ENCODE measurements at regions not wholly inside any gene's neighbourhood (a gene's known extent, or its start where the extent isn't known, plus 50 kb on each side); places are given as distances from the start of the nearest gene placed in this dataset.

DNA sequence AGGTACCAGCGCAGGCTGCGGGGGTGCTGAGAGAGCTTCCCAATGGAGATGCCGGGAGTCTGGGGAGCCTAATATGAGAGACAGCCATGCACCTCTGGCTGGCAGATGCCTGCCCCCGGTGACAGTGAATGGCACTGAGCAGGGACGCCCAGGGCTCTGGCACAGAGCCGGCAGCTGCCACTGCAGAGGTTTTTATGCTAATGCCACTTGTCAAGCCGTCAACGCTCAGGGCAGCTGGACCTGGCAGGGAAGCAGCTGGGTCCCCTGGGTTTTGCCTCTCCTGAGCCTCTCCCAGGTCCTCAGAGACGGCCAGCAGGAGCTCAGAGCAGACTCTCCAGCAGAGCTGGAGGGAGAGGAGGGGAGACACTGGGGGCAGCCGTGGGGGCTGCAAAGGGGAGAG, 573.6 kb downstream of the BUD13 start:
- DNase-seq: no peak

DNA sequence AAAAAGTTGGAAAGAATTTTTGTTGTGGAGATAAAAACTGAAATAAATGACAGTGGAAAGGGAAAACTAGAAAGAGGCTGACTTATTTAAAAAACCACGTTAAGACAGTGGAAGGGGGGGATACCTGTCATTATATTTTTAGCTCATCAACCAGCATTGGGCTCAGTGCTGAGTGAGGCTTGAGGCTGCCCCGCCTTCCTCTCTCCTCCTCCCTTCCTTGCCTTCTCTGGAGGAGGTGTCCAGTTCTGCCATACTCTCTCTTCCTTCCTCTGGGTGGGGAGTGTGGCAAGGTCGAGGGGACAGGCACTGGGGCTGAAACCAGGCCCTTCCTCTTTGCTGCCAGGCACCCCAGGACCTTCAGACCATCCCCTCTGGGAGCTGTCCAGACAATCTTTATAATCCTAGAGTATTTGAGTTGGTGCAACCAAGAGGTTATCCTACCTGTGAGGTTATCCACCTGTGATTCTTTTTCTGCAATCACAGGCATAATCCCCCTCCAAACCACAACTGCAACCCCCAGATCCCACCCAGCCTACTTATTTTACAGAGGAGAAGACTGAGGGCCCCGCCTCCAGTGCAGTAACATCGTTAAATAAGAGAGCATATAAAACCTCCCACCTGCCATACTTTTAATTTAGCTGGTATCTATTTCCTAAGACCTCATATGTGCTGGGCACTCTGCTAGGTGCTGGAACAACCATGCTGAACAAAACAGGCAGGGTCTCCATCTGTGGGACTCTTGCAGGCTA, 578.5 kb downstream of the BUD13 start:
- no peak for DNase-seq

DNA sequence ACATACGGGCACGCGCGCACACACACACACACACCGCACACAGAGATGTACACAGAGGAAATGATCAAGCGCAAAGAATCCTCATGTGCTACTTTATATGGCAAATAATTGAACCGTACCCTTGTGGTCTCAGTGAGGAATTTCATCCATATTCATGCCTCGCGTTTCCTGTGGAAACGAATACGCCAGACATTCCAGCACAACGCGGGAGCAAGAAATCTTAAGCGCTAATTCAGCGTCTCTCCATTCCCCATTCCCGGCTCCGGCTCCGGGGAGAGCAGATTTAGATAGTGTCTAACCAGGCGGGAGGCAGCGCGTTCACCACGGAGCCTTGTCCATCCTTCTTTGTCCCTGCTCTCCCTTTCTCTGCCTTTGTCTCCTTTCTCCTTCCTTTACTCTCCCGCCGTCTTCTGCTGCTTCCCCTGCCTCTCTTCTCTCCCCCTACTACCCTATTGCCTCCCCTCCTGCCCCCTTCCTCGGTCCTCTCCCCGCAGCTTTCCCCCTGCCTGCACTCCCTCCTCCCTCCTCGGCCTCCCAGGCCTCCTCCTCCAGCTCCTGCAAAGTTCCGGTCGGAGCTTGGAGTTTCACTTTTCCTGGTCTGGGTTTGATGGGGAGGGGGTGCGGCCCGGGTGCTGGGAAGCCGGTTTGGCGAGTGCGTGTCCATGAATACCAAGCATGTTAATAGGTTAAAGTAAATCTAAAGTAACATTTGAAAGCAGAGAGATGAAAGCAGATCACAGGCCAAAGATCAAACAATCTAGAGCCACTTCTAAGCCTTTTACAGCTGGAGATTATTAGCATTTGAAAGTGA, 579.3 kb downstream of the BUD13 start:
- DNase-seq: peak; percentile 94

DNA sequence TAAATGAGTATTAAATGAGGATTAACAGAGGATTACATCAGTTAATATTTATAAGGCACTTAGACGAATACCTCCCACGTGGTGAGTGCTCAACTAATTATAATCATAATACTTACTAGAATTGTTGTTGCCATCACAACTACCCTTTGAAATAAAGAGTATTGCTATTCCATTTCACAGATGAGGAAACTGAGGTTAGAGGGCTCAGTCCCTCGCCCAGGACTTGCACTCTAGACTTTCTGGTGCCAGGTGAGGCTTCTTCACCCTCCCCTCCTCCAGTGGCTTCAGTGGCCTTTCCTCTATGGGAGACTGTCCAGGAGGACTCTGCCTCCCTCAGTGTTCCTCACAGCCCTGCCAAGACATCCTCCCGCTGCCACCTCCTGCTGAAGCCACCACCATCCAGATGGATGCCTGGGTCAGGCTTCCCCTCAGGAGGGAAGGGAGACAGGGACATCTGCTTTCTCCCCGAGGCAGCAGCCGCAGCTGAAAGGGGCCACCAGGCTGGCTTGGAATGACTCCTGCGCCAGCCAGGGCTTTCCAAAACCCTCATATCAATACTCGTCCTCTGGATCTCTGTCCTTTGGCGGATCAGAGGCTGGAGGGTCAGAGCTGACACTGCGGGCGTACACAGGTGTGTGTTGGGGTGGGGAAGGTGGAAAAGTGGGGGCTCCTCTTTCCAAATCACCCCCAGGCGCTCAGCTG, 580.1 kb downstream of the BUD13 start:
- peak; percentile 63 for DNase-seq

DNA sequence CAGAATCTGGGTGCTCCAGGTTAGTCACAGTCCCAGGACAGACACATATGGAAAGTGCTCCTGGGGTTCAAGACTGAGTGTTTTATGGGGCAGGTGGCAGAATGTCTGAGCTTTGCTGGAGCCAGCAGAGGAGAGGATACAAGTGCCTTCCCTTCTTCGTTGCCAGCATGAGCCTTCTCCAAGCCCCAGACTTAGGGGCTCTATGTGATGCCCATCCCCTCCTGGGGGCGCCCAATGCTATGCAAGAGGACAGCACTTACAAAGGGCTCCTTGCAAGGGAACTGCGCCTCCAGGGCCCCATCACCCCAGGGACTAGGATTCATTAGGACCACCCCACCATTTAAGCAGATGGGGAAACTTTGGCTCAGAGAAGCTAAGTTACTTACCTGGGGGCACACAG, 581.9 kb downstream of the BUD13 start:
- no peak for DNase-seq

DNA sequence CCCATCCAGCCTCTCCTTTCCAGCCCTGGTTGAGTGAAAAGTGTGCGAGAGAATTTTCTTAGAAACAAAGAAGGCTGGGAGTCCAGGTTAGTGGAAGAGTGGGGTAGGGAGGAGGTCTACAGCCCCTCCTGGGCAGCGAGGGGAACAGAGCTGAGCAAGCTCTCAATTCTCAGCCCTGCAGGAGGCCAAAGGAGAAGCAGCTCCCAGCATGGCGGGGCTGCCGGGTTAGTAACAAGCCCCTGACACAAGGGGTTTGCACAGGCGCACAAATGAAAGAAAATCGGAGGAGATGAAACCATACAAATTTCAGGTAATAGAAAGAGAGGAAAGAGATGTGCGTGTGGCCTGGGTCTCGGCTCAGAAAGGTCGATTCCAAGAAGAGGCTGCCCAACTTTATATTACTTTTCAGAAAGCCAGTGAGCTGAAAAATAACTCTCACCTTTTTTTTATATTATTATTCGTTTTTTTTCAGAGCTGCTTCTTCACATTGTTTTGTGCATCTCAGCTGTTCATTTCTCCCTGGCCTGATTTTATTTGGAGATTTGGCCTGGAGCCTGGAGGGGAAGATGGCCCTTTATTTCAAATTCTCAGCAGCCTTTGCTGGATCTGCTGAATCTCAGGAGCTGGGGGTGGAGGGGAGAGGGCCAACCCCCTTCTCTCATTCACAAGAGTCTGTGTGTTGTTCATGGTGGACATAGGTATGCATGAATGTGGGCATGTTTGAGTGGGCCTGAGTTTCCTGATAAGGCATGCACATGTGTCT, 583.2 kb downstream of the BUD13 start:
- DNase-seq: no peak

DNA sequence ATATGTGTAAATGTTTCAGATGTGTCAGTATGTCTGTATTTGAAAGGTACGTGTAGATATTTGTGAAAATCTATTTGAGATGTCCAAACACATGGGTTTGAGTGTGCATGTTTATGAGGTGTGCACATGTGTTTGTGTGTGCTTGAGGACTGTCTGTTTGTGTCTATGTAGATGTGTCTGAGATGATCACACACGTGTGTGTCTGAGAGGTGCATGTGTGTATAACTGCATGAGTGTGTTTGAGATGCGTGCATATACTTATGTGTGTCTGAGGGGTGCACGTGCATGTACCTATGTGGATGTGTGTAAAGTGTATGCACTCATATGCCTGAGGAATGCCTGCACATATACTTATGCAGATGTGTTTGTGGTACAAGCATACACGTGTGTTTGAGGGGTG, 584.4 kb downstream of the BUD13 start:
- DNase-seq: no peak

DNA sequence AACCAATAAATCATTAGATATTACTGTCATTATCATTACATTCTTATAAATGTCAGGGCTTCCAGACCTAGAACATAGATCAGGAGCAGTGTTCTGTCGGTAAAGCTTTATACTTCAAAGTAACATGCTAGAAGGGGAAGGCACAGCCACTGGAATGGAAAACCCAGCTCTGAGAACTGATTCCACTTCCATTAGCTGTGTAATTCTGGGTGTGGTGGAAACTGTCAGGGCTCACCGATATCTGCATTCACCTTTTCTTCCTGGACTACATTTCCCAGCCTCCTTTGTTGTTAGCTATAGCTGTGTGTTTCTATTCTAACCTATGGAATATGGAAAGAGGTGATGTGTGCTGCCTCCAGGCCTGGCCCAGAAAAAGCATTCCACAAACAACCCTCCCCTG, 585.8 kb downstream of the BUD13 start:
- DNase-seq: no peak

DNA sequence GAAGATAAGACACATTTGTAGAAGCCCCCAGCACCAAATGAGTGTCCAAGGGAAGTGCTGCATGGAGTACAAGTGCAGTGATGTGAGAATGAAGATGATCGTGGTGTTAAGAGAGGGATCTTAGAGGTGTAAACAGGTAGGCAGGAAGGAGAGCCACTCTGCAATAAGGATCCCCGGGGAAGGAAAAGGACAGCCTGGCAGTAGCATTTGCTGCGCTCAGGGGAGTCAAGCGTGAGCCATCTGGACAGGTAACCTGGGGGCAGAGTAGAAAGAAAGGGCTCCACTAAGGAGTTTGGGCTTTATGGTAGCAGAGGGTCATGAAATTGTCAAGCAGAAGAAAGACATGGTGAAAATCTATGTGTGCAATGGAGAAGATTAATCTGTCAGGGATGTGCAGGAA, 587.2 kb downstream of the BUD13 start:
- no peak for DNase-seq

DNA sequence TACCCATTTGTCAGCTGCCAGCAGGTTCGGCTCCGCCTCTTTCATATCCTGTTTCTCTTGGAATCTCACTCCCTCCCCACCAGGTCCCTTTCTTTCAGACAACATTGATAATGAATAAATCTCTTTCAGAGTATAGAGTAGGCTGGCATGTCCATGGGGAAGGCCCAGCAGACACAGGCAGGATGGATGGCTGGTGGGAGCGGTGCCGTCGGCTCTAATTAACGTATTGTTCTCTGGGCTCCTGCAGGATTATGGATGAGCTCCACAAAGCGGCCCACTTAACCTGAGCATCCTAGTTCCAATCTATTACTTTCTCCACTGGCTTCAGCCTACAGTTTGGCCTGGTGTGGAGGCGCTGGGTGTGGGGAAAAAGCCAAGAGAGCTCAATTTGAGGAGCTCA, 588.0 kb downstream of the BUD13 start:
- DNase-seq: no peak

DNA sequence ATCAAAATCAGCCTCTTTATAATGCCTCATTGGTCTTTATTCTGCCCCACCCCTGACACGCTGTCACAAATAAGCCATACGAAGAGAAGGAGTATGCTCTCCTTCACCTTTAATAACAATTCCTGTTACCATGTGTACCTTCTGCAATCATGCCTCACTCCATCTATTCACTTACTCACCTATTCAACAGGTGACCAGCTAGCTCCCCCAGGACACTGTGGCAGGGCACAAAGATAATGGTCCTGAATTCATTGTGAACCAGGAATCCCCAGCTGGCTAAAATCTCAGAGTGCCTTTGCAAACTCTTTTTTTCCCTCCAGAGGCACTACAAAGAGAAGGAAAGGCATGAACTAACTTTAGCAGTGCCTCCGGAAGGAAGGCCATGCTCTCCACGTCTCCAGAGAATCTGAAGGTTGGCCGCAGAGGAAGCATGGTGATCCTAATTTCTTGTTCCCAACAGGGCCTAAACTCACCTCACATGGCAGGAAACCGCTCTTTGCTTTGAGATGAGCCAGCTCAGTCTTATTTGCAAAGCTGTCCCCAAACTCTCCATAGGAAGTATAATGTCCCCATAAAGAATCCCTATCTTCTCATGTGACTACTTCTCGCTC, 590.3 kb downstream of the BUD13 start:
- DNase-seq: no peak

DNA sequence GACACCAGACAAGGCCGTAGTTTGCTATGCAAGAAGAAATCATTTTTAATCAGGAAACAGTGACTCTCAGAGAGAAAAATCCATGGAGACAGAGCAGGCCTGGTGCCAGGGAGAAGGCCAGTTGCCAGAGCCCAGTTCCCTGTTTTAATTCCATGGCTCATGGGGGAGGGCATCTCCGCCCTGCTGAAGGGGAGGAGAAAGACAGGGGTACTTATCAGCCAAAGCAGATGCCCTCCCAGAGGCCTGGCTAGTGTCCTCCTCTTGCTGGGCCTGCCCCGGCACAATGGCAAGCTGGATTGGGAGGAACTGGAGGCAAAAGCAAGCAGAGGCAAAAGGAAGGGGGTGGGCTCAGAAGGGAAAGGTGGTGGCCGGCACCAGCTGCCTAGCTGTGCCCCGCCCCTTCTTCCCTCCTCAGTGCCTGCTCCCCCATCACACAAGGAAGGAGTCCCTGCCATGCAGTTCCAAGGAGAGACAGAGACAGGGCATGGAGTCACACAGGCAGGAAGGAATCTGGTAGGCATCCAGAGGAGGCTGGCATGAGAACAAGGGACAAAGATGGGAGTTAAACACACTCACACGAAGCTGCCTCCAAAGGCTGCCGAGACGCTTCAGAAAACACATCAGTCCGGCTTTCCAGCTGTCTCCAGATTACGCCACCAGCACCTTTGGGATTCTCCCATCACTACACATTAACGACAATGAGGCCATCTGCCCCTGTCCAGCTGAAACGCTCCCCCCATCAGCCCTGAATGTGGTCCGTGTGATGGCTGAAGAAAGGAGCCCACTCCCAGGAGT, 591.8 kb downstream of the BUD13 start:
- no peak for DNase-seq

DNA sequence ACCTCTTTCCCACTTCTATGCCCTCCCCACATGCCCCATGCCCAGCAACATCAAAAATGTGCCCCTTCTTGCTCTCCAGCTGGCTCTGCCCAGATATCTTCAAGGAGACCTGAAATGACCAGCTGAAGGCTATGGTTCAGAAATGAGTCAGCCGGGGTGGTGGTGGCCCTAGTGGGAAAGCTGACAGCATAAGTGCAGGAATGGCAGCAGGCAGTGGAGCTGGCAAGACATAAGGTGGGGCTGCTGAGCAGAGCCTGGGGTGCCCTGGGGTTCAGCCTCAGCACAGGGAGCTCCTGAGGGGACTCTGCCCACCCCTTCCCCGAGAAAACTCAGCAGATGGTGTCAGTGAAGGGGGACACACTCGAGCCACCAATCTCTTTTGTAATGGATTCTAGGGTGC, 593.4 kb downstream of the BUD13 start:
- peak; percentile 39 for DNase-seq

DNA sequence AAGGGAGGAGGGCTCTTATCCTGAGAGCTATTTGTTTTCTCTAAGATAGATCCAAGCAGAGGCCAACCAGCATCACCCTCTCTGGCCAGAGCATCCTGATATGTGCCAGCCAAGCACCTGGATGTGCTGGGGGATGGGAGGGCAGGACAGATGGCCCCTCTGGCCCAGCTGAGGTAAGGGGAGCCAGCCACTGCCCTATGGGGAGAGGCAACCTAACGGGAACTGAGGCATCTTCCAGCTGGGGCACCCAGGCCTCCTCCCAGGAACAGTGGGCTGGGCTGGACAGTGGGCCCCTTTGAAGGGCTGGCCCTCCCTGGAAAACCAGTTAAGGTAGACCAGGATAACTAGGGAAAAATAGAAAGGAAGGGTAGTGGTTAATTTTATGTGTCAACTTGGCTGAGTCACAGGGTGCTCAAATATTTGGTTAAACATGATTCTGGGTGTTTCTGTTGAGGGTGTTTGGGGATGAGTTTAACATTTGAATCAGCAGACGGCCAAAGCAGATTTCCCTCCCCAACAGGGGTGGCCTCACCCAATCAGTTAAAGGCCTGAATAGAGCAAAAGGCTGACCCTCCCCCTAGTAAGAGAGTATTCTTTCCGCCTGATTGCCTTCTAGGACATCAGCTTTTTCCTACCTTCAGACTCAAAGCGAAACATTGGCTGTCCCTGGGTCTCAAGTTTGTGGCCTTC, 595.1 kb downstream of the BUD13 start:
- DNase-seq: no peak

DNA sequence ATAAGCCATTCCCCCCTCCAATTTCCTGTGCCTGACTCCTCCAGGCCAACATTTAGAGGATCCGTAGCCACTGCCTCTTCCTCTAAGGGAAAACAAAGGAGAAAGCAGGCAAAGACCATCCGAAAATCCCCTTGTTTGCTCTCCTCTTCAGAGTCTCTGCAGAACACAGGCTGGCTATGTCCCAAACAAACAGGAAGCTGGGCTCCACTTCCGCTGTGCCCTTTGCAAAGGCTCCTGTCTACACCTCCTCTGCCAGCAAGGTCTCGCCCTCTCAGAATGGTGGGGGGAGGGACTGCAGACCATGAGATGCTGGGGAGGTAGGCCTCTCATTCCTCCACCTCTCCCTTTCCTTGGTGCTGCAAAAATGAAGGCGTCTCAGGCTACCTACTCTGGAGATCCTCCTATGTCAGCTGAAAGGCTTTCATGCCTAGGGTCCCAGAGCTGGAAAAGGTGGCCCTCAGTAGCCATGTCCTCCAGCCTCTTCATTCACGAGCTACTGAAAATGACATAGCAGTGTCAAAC, 596.2 kb downstream of the BUD13 start:
- DNase-seq: peak; percentile 43

DNA sequence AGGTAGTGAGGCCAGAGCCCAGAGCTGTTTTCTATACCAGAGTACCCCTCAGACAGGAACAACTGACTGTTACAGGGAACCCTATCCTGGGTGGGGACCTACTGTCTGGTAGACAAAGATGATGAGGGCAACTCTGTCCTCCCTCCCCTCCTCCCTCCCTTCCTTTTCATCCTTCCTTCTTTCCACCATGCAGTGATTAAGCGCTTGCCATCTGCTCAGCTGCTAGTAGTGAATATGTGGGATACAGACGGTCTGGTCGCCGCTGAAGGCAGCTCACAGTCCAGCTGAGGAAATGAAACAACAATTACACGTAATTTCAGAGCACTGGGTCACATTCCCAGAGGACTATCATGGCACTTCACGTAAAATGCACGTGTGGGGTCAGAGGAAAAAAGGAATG, 597.1 kb downstream of the BUD13 start:
- DNase-seq: no peak

DNA sequence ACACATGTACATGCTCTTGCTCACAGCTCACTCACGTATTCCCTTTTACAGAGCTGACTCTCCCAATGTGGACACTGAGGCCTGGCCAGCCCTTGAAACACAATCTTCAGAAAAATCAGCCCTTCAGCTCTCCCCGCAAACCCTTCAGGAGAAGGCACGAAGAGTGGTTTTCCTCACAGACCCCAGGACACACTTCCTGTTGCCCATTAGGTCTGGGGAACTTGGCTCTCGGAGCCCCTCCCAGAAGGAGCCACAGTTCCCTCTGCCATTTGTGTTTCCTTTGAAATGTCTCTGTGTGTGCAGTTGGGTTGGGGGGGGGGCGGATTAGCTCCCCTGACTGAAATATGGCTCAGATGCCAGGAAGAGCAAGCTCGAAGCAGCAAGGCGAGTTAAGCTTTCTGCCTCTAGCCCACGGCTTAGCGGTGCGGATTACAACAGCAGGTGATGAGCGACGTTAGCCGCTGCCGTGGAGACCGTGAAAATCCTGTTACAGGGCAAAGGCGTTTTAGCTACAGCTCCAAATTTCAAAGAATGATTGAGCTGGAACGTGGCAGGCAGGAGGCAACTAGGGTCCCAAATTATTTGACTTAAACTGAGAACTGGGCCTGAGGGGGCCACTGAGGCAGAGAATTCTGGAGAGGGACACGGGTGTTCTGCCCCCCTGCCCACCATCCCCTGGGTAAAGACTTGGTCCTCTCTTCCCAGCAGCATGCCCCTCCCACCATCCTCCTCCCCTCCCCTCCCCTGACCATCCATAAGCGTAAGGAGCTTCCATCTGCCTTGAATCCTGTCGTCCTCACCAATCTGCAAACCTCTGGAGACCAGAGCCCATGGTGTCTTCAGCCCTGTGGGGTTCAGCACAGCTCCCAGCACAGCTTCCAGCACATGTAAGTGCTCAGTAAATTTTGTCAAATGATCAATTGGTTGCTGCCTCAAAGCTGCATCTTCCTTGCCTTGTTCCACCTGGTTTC, 598.6 kb downstream of the BUD13 start:
- DNase-seq: peak; percentile 48

DNA sequence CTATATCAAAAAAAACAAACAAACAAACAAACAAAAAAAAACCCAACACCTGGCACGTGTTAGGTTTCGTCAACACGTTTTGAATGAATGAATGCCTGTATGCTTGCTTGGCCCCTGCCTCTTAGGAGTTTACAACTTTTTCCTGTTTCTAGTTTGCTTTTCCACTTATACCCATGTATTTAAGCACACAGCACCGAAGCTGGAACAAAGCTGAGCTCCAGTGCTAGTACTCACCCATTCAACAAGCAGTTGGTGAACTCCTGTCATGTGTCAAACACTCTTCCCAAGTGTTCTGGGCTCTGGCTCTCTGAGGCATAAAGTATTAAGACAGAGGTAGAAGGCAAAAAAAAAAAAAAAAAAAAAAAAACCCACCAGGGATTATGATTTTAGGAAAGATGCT, 599.3 kb downstream of the BUD13 start:
- no peak for DNase-seq

DNA sequence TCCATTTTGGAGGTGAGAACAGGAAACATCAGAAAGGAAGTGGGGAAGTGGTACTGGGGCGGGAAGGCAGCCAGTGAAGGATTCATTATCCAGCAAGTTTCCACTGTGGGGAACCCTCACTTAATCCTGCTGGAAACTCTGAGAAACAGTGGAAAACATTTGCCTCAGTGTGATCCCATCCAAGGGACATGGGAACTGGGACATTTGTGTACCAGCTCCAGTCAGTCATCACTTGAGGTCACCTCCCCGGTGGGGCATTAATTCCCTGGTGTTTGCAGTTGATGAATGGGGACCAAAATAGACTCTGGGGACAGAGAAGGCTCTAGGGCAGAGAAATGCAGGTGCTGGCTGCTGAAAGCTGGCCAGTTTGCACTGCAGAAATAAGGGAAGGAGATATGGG, 599.9 kb downstream of the BUD13 start:
- DNase-seq: no peak

DNA sequence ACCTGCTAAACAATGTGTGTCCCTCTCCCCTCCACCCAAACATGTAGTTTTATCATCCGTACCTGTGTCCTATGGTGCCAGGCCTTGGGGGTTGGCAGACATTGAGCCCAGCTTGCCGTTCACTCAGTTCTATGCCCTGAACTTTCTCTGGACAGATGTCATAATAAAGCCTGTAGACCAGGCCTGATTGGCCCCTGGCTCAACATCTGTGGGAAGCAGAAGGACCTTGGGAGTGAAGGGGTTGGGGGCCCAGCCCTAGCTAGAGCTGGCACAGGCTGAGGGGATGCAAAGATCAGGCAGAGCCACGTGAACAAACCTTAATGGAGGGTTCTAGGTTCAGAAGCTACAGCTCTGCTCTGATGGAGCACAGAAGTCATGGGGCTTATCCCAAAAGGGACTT, 600.6 kb downstream of the BUD13 start:
- DNase-seq: no peak
